ENCODE measurements at regions not wholly inside any gene's neighbourhood (a gene's known extent, or its start where the extent isn't known, plus 50 kb on each side); places are given as distances from the start of the nearest gene placed in this dataset.
"Not testable (repeated sequence)": the region's sequence is repeated elsewhere in the genome, so short reads cannot be mapped to it uniquely, and the experiment has no call there.

DNA sequence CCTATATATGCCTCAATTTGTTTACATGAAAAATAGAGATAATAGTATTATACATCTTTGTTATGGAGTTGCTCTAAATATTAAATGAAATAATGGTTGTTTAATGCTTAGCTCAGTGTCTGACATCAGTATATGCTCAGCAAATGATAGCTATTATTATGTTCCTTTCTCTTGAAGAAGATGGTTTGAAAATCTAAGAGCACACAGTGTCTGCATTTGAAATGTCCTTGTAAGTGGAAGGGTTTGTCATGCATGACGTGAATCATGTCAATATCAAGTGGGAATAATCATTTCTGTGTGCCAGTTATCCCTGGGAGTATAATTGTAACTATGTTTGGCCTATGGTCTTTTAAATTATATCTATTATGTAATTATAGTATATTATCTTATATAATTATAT is 377.5 kb upstream of the SORCS1 start:
- no peak for DNase-seq (ENCODE audit: low read depth, low spot score)
- in situ Hi-C loops (cut with HindIII; ENCODE audit: low pct_unique_long_range_greater_than_20kb, low sequenced_read_pairs): no loop called here

DNA sequence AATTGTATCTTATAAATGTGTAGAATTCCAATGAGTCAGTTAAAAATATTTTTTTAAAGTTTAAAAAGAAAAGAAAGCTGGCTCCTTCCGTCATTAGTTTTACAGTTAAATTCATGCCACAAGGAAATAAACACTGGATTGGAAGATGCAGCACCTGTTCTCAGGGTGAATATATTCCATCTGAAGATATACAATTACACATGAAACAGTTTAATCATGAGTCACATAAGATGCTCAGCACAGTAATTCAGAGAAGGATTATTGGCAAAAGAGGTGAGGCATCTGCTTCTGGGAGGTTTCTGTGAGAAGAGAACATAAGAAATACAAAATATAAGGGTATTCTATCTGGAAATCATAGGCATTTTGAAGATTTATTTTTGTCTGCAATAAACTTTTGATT is 376.5 kb upstream of the SORCS1 start:
- in situ Hi-C loops (cut with HindIII; ENCODE audit: low pct_unique_long_range_greater_than_20kb, low sequenced_read_pairs): no loop called here
- DNase-seq (ENCODE audit: low read depth, low spot score): no peak

GRCh38 chr10:107529350-107529749 is 364.8 kb upstream of the SORCS1 start:
- in situ Hi-C loops (cut with HindIII; ENCODE audit: low pct_unique_long_range_greater_than_20kb, low sequenced_read_pairs): no loop called here
- DNase-seq (ENCODE audit: low read depth, low spot score): no peak

GRCh38 chr10:107520348-107520747 is 355.8 kb upstream of the SORCS1 start:
- no peak for DNase-seq (ENCODE audit: low read depth, low spot score)
- in situ Hi-C loops (cut with HindIII; ENCODE audit: low pct_unique_long_range_greater_than_20kb, low sequenced_read_pairs): no loop called here

DNA sequence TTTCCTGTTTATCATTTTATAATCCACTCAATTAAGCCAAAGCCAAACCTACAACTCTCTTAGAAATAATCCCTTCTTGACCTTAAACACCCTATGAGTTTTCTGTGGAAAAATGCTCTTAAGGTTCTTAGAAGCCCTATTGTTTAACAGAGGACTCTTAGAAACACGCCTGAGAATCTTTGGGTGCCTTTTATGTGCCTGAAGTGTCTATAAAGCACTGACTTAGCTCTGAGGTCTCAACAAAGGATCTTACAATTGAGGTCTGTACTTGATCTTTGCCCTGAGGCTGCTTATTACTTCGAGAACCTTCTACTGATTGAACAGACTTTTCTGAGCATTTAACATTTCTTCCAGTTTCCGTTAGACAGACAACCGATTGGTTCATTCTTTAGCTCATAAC is 353.3 kb upstream of the SORCS1 start:
- in situ Hi-C loops (cut with HindIII; ENCODE audit: low pct_unique_long_range_greater_than_20kb, low sequenced_read_pairs): no loop called here
- DNase-seq (ENCODE audit: low read depth, low spot score): peak; percentile 47

GRCh38 chr10:107516349-107516748 is 351.8 kb upstream of the SORCS1 start:
- no peak for DNase-seq (ENCODE audit: low read depth, low spot score)
- in situ Hi-C loops (cut with HindIII; ENCODE audit: low pct_unique_long_range_greater_than_20kb, low sequenced_read_pairs): no loop called here

- DNase-seq (ENCODE audit: low read depth, low spot score); in situ Hi-C loops (cut with HindIII; ENCODE audit: low pct_unique_long_range_greater_than_20kb, low sequenced_read_pairs): not testable (repeated sequence)
These were observed 339.5 kb upstream of the SORCS1 start for GRCh38 chr10:107504011-107504410.

- in situ Hi-C loops (cut with HindIII; ENCODE audit: low pct_unique_long_range_greater_than_20kb, low sequenced_read_pairs): no loop called here
- DNase-seq (ENCODE audit: low read depth, low spot score): no peak
These were observed 337.9 kb upstream of the SORCS1 start for GRCh38 chr10:107502229-107502985.

- in situ Hi-C loops (cut with HindIII; ENCODE audit: low pct_unique_long_range_greater_than_20kb, low sequenced_read_pairs): no loop called here
- DNase-seq (ENCODE audit: low read depth, low spot score): no peak
These were observed 334.5 kb upstream of the SORCS1 start for GRCh38 chr10:107498983-107499382.

- in situ Hi-C loops (cut with HindIII; ENCODE audit: low pct_unique_long_range_greater_than_20kb, low sequenced_read_pairs): no loop called here
- DNase-seq (ENCODE audit: low read depth, low spot score): no peak
These were observed 332.5 kb upstream of the SORCS1 start for GRCh38 chr10:107497024-107497423.

DNA sequence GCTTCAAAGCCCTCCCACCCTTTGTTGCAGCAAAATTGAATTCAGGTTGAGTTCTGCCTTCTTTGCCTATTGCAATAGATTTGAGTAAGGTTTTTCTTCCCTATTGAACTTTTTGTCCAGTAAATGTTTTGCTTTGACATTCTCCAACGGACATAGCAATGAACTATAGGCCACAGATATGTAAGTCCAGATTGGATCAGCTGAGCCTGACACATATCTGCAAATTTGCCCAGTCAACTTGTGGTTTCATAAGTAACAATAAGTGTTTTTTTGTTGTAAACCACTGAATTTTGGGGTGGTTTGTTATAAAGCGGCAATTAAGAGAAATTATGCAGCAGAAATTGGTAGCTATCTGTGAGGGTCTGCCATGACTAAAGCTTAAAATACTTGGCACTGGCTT is 332.1 kb upstream of the SORCS1 start:
- DNase-seq (ENCODE audit: low read depth, low spot score): no peak
- in situ Hi-C loops (cut with HindIII; ENCODE audit: low pct_unique_long_range_greater_than_20kb, low sequenced_read_pairs): no loop called here

- in situ Hi-C loops (cut with HindIII; ENCODE audit: low pct_unique_long_range_greater_than_20kb, low sequenced_read_pairs): no loop called here
- DNase-seq (ENCODE audit: low read depth, low spot score): no peak
These were observed 327.9 kb upstream of the SORCS1 start for GRCh38 chr10:107492389-107492788.

DNA sequence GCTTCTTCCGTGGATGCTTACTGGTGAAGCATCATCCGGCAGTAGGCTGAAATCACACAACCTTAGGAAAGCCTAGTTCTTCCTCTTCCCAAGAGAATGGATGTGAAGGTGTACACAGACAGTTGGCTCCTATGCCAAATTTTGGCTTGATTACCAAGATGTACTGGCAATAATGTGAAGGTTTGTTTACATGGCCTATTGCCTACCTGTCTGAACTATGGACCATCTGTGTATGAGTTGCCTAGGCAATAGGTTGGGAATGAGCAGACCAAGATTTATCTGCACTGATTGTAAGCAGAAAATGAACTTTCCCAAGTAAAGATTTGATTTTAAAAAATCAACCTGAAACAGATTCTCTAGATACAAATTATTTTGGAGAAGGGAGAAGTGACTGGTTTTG is 325.9 kb upstream of the SORCS1 start:
- in situ Hi-C loops (cut with HindIII; ENCODE audit: low pct_unique_long_range_greater_than_20kb, low sequenced_read_pairs): no loop called here
- no peak for DNase-seq (ENCODE audit: low read depth, low spot score)

GRCh38 chr10:107487284-107487683 is 322.8 kb upstream of the SORCS1 start:
- in situ Hi-C loops (cut with HindIII; ENCODE audit: low pct_unique_long_range_greater_than_20kb, low sequenced_read_pairs): no loop called here
- DNase-seq (ENCODE audit: low read depth, low spot score): no peak

DNA sequence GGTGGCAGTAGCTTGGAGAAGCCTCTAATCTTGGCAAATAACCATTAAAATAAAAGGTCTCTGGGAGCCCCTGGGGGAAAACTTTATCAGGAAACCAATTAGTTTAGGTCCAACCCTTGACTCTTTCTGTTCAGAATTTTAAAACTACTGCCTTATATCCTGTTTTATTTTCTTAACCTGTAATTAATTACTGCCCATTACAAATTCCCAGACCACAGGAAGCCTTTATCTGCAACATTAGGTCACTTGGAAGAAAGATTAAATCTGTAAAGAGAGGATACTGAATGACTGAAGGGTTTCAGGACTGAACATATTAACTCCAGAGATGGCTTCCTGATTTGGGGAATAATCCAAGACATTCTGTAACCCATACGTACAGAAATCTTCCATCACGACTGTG is 320.5 kb upstream of the SORCS1 start:
- no peak for DNase-seq (ENCODE audit: low read depth, low spot score)
- in situ Hi-C loops (cut with HindIII; ENCODE audit: low pct_unique_long_range_greater_than_20kb, low sequenced_read_pairs): no loop called here

- in situ Hi-C loops (cut with HindIII; ENCODE audit: low pct_unique_long_range_greater_than_20kb, low sequenced_read_pairs): no loop called here
- DNase-seq (ENCODE audit: low read depth, low spot score): no peak
These were observed 317.4 kb upstream of the SORCS1 start for GRCh38 chr10:107481881-107482280.

GRCh38 chr10:107481224-107481623 is 316.7 kb upstream of the SORCS1 start:
- in situ Hi-C loops (cut with HindIII; ENCODE audit: low pct_unique_long_range_greater_than_20kb, low sequenced_read_pairs): no loop called here
- DNase-seq (ENCODE audit: low read depth, low spot score): no peak

DNA sequence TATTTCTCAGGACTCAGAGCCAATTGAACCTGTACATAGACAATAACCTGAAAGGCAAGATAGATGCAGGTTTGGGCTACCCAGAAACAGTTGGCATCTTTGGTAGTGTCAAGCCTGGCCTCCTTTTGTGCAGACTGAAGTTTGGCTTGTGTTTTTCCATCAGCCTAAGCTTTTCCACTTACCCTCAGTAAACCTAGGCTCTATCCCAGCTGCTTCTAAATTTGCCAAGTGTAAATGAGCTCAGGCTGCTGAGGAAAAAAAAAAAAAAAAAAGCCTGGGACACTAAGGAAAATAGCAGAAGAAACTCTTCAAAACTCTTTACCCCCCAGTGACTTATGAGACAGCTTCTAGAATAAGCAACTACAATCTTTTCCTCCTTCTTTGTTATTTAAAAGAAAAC is 316.3 kb upstream of the SORCS1 start:
- no peak for DNase-seq (ENCODE audit: low read depth, low spot score)
- in situ Hi-C loops (cut with HindIII; ENCODE audit: low pct_unique_long_range_greater_than_20kb, low sequenced_read_pairs): no loop called here

- DNase-seq (ENCODE audit: low read depth, low spot score): no peak
- in situ Hi-C loops (cut with HindIII; ENCODE audit: low pct_unique_long_range_greater_than_20kb, low sequenced_read_pairs): no loop called here
These were observed 312.8 kb upstream of the SORCS1 start for GRCh38 chr10:107477266-107477665.

- in situ Hi-C loops (cut with HindIII; ENCODE audit: low pct_unique_long_range_greater_than_20kb, low sequenced_read_pairs): no loop called here
- no peak for DNase-seq (ENCODE audit: low read depth, low spot score)
These were observed 311.9 kb upstream of the SORCS1 start for GRCh38 chr10:107476408-107476807.
